Thyroid gland (tissue), 4 donors: ENCODE measurements at regions not wholly inside any gene's neighbourhood (a gene's known extent, or its start where the extent isn't known, plus 50 kb on each side); places are given as distances from the start of the nearest gene placed in this dataset.

Experiments used
- POLR2A ChIP-seq, 2 donors: fragments of 450-650 bp; IDR thresholded peaks; one replicate each; pipeline ENCODE4 v1.6.1; 2017; ENCODE audit warnings: antibody characterized with exemption in 2 of 2, mild to moderate bottlenecking in 2 of 2, moderate library complexity in 1 of 2
- TF ChIP-seq, protein P1 (sequence below), 6 experiments: fragments of 200-600 bp in 3 of 6; fragments of 450-650 bp in 3 of 6; sonication (generic) in 3 of 6; IDR thresholded peaks; one replicate each; pipeline ENCODE4 v1.5.1; 2016 to 2019; ENCODE audit warnings: antibody characterized with exemption in 6 of 6, mild to moderate bottlenecking in 2 of 6, inconsistent platforms in 1 of 6, moderate library complexity in 1 of 6

DNA sequence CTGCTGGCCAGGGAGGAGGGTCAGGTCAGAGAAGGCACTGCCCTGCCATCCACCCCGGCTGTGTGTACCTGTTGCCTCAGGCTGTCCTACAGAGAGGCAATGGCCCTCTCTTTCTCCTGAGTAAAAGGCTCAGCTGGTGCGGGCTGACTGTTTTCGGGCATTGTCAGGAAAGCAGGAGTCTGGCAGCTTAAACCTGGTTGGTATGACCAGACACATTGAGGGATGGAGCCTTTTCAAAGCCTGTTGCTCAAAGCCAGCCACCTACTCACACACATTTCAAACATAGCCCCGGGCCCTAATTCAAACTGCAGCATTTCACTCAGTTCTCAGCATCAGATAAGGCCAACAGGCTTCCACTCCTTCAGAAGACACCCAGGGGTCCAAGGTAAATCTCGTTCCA is 61.8 kb upstream of the PDX1 start:
- TF ChIP-seq, protein P1, sequence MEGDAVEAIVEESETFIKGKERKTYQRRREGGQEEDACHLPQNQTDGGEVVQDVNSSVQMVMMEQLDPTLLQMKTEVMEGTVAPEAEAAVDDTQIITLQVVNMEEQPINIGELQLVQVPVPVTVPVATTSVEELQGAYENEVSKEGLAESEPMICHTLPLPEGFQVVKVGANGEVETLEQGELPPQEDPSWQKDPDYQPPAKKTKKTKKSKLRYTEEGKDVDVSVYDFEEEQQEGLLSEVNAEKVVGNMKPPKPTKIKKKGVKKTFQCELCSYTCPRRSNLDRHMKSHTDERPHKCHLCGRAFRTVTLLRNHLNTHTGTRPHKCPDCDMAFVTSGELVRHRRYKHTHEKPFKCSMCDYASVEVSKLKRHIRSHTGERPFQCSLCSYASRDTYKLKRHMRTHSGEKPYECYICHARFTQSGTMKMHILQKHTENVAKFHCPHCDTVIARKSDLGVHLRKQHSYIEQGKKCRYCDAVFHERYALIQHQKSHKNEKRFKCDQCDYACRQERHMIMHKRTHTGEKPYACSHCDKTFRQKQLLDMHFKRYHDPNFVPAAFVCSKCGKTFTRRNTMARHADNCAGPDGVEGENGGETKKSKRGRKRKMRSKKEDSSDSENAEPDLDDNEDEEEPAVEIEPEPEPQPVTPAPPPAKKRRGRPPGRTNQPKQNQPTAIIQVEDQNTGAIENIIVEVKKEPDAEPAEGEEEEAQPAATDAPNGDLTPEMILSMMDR (IDR thresholded peaks at IDR 0.05) = no peak
- TF ChIP-seq POLR2A (IDR thresholded peaks at IDR 0.05) = no peak
